HG03378 (cell line): ENCODE measurements at regions not wholly inside any gene's neighbourhood (a gene's known extent, or its start where the extent isn't known, plus 50 kb on each side); places are given as distances from the start of the nearest gene placed in this dataset.
"Not testable (repeated sequence)": the region's sequence is repeated elsewhere in the genome, so short reads cannot be mapped to it uniquely, and the experiment has no call there.

Experiments used
- ATAC-seq: cut with Tn5 transposase; IDR thresholded peaks from one replicate; pipeline ENCODE4 v1.9.1; 2021; ENCODE audit warnings: mild to moderate bottlenecking, moderate library complexity; ENCODE audit not compliant: unreplicated experiment

DNA sequence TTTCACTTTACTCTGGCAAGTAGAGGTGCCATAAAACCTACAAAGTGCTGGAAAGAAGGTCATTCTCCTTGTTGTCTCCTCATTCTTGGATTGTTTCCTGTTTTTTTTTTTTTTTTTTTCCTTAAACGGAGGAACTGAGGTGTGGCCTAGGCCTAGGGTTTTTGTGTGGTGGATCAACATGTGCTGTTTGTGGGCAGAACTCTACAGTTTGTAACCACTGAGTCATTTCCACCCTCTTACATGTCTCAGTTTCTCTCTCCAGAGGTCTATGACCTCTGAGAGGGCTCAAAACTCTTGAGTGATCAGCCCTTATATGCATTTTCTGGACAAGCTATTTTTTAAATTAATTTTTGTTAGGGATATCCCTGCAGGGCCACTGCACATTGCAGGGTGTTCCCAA, 296.0 kb downstream of the PPP1R3A start:
- no peak for ATAC-seq

DNA sequence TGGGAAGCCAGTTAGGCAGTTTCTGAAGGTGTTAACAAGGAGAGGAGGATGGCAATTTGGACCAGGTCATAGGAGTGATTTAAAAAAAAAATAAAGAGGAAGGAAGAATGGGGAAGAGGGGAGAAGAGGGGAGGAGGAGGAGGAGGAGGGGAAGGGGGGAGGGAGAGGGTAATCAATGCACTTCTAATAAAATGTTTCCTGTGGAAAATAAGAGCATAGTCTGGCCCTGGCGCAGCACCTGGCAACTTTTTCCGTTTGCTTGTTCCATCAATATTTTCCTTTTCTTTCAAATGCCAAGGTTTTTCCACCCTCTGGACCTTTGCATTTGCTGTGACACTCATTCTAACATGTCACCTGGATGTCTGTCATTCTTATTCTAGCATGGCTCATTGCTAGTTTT, 308.2 kb downstream of the PPP1R3A start:
- ATAC-seq = no peak

DNA sequence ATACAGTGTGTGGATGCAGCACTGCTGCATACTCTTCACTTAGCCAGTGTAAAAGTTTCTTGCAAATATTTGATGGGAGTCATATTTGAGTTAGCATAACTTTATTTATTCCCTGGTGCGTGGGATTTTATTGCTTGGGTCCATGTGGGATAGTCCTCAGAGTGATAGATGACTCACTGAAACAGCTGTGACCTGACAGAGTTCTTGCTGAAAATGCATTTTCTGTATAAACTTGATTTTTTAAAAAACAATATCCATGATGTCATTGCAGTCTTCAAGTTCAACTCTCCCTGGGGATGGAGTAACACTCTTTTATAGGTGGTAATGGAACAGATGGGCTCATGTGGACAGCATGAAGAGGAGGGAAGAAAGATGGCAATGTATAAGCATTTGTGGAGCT, 310.0 kb downstream of the PPP1R3A start:
- no peak for ATAC-seq

DNA sequence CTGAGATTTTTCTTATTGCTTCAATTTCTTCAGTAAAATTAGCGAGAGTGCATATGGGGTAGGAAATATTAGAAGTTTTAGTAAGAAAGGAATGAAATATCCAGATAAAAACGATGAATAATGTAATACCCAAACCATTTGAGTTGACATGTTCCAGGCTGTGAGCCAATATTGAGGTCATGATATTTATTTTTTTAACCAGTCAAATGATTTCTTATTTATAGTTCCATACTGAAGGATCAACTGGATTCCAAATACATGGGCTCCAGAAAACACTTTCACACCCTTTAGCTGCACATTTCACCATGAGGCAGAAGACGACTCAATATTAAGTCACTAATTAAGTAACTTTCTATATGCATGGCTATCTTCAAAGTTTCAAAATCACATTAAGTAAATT, 312.5 kb downstream of the PPP1R3A start:
- ATAC-seq = no peak

DNA sequence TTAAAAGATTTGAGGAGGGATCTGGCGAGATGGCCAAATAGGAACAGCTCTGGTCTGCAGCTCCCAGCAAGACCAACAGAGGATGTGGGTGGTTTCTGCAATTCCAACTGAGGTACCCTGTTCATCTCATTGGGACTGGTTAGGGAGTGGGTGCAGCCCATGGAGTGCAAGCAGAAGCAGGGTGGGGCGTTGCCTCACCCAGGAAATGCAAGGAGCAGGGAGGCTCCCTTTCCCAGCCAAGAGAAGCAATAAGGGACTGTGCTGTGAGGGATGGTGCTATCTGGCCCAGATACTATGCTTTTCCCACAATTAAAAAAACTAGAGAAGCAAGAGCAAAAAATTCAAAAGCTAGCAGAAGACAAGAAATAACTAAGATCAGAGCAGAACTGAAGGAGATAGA, 318.4 kb downstream of the PPP1R3A start:
- not testable (repeated sequence) for ATAC-seq

DNA sequence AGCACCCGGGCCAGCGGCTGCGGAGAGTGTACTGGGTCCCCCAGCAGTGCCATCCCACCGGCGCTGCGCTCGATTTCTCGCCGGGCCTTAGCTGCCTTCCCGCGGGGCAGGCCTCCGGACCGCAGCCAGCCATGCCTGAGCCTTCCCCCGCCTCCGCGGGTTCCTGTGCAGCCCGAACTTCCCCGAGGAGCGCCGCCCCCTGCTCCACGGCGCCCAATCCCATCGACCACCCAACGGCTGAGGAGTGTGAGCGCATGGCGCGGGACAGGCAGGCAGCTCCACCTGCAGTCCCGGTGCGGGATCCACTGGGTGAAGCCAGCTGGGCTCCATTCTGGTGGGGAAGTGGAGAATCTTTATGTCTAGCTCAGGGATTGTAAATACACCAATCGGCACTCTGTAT, 325.4 kb downstream of the PPP1R3A start:
- not testable (repeated sequence) for ATAC-seq

DNA sequence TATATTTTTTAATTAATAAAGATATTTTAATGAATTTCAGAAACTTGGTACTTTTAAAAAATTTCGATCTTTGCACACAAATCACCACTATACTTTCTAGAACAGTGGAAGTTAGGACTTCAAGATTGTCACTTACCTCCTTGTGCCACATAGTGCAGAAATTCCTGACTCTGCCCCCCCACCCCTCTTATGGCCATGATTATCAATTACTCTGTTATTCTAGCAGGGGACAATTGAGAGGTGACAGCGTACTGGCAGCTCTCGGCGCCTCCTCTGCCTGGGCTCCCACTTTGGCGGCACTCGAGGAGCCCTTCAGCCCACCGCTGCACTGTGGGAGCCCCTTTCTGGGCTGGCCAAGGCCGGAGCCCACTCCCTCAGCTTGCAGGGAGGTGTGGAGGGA, 325.9 kb downstream of the PPP1R3A start:
- not testable (repeated sequence) for ATAC-seq

DNA sequence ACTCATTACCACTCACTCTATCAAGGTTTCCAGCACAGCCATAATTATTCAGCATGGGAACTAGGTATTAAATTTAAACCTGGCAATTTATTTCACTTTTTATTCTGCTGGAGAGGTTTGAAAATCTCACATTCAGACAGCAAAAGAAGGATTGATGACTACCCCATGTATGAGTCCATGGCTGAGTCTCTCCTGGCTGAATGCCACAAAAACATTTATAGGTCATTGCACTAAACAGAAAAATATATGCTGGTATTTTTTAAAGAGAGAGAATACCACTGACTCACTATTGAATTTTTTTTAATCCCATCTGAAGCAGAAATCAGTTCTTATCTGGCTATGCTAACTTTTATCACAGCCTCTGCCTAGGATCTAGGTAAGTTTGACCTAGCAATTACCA, 336.3 kb downstream of the PPP1R3A start:
- ATAC-seq = no peak

DNA sequence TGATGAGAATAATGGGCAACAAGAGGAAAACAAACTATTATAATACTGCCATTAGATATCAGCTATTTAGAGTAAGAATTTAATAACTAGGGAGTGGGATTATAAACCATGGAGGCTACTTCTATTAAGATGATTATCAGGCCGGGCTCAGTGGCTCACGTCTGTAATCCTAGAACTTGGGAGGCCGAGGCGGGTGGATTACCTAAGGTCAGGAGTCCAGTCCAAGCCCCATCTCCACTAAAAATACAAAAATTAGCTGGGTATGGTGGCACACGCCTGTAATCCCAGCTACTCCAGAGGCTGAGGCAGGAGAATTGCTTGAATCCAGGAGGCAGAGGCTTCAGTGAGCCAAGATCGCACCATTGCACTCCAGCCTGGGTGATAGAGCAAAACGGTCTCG, 355.6 kb downstream of the PPP1R3A start:
- ATAC-seq = not testable (repeated sequence)

DNA sequence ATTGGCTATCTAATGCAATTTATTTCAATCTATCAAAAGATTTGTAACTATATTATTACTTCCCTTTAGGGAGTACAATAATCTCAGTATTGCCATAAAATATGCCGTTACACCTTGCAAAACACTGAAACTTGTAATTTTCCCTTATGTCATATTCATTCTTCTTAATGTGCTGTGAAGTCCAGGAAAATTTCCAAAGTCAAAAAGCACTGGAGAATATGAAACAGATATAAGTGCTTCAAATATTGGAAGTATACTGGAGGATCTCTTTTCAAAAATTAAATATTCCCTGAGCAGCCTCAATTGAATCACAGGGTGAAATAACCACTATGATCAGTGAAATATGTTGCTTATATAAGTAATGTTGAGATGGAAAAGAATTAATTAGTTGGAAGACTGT, 356.0 kb downstream of the PPP1R3A start:
- no peak for ATAC-seq

DNA sequence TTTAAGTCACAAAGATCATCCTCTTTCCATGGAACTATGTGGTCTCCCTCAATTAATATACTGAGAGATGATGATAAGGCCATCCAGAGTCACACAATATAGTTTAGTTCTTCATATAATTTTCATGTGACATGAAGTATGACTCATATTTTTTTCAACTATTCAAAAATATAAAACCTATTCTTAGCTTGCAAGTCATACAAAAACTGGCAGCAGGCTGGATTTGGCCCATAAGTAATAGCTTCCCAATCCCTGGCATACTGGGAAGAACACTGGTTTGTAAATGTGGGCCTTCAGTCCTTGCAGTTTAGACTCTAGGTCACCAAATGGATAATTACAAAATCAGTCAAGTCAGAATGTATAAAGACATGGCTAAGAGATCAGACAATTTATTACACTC, 356.6 kb downstream of the PPP1R3A start:
- ATAC-seq = no peak

DNA sequence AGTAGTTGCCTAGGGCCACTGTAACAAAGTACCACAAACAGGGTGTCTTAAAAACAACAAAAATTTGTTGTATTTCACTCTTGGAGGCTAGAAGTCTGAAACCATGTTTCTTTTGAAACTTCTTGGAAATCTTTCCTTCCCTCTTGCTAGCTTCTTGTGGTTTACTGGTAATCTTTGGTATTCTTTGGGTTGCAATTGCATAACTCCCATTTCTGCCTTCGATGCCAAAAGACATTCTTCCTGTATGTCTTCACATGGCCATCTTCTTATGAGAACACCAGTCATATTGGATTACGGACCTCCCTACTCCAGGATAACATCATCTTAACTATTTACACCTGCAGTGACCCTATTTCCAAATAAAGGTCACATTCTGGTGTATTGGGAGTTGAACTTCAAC, 357.4 kb downstream of the PPP1R3A start:
- ATAC-seq = no peak

DNA sequence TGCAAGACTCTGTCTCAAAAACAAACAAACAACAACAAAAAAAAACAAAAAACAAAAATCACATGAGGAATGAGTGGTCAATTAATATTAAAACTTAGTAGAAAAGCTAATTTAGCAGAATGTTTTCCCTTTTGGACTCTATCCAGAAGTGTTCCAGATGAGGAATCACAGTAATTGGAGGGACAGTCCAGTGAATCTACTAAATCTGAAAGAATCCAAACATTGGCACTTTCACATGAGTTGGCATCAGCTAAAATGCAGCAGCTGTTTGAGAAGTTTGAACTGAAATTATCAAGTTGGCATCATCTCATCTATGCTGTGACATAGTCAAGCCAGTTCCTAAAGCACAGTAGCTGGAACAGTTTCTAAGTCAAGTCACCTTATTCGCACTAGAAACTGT, 367.8 kb downstream of the PPP1R3A start:
- ATAC-seq = no peak

DNA sequence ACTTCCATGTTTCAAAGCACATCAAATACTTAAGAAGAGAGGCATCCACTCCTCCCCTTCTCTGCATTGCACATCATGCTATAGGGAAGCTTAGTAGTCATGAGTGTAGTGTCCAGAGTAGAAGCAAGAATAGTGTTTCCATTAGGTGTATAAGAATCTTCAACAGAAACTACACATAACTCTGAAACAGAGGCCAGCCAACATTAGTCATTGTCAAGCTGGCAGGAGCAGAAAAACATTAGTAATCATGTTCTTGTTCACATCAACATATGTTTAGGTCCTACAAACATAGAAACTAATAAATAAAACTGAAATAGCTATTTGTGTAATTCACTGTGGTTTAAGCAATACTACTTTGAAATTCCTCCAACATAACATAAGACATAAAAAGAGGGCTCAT, 370.2 kb downstream of the PPP1R3A start:
- ATAC-seq = no peak

DNA sequence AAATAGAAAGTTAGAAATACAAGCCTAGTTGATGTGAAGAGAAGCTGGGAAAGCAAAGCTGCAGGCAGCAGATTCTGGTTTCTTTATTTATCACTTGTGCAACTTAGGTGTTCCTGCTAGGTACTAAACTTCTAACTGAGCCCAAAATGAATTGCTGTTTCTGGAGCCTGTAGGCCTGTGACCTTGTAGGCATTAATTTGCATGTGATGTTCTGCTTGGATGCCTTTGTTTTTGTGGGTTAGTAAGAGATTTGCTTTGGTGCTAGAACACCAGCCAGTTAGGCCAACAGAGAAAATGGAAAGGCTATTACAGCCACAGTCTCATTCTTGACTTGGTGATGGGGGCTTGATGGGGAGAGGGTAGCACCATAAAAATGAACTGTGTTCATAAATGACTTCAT, 370.7 kb downstream of the PPP1R3A start:
- no peak for ATAC-seq

DNA sequence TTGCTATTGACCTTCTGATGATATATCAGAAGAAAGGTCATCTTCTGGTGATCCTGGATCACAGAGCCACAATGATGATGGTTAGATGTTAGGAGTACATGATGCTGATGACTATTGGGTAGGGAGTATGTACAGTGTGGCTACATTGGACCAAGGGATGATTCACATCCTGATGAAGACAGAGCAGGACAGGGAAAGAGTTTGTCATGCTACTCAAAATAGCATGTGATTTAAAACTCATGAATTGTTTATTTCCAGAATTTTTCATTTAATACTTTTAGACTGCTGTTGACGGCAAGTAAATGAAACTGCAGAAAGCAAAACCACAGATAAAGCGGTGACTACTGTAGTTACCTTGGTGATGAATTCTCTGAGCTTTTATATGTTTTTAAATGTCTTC, 397.3 kb downstream of the PPP1R3A start:
- no peak for ATAC-seq

DNA sequence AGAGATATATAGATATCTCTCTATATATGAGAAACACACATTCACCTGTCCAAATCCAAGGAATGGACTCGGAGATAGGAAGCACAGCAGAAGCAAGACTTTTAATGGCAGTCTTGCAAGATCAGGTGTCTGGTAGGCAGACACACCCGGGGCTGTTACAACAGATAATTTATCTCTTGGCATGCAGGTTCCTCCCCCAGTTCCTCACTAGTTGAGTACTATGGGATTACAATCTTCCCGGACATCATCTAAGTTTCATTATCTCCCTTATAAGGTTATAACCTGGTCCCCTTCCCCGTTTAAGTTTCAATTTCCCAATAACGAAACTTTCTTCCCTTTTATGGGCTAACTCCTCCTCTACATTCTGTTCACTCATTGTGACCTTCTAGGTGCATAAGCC, 399.3 kb downstream of the PPP1R3A start:
- no peak for ATAC-seq

DNA sequence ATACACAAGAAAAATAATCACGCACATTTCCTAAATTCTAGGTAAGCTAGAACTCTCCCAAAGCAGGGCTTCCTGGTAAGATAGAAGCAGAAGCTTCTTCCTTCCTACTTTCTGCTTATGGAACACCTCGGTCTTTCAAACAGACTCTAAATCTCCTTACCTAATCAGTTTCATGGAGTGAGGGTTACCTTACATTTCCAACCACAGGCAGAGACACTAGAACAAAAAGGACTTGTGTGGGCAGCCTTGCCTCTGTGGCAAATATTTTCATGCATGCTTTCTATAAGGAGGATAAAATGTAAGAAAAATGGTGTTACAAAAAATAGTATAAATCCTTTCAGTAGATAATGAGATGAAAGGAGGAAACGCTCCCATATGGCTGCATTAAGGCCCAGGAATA, 386.3 kb upstream of the SMIM30 start:
- ATAC-seq = no peak

DNA sequence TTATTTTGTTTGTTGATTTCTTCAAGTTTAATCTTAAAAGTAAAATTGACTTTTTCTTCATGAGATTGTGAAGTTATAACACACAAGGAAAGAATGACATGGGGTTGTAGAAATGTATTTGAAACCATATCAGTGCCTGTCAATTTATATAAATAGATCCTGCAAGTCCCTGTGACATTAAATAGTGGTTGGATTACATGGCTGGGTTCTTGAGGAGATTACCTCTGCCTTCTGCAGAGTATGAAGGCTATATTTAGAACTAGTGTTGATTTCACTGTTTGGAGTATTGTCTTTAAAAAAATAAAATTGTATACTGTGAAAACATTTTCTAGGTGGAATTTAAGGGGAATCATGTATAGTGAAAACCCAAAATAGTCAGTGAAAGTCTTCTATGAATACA, 385.8 kb upstream of the SMIM30 start:
- no peak for ATAC-seq

DNA sequence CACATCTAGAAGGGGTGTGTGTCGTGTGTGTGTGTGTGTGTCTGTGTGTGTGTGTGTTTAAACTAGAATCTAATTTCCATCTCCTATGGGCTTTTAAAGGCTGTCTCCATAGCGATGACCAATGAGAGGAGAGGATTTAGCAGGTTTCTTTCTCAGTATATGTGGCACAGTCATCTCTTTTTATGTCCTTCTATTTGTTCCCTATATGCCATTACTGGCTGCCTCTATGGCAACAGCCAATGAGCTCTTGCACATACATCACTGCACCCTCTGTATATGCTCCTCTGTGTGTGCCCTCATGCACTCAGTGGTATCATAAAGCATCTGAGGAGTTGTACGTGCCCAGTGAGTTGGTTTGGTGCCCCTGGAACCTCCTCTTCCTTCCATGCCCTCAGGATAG, 378.2 kb upstream of the SMIM30 start:
- ATAC-seq = not testable (repeated sequence)

DNA sequence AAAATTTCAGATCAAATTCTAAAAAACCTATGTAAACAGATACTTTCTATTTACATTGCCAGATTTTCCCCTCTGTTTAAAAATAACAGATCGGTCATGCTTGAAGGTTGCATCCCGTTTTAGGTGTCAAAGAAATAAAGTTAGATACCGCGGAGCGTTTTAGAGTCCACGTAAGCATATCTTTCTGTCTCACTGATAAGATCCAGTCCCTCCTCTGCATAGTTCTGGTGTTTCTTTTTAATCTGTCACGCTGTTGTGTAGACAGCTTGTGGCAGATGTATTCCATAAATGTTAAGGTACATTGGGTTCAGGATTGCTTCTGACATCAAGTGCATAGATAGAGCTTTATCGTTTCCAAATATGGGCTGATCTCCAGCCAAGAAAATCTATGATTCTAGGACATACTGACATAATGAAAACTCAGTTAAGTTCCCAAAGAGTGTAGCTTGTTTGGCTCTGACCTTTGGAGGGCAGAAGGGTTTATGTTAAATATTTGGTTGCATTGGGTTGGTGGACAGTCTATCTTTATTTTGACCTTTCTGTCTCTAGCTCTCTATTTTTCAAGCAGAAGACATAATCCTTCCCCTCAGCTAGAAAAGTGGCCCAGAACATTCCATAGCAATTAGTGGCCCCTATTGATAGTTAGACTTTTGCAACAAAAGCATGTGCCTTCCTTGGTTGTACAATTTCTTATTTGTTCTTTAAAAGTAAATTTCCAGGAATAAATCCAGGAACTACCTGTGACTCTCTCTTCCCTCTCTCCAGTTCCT, 376.6 kb upstream of the SMIM30 start:
- ATAC-seq = not testable (repeated sequence)

DNA sequence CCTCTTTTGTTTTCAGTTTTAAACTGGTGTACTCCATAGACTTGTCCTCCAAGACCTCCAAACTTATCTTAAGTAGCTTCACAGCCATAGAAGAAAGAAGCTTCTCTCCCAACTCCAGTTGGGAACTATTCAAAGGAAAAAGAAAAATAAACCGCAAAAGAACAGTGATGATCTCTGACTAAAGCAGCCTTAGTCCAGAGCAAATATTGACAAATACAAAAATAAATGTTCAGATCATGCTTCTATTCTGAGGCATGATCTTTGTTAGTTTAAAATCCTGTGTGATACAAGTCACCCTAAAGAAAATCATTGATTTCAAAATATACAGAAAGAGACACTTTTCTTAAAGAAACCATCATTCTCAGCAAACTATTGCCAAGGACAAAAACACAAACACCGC, 373.0 kb upstream of the SMIM30 start:
- ATAC-seq = no peak
